ENCODE measurements at regions not wholly inside any gene's neighbourhood (a gene's known extent, or its start where the extent isn't known, plus 50 kb on each side); places are given as distances from the start of the nearest gene placed in this dataset.

- Mint-ChIP-seq H3K4me3 (ENCODE audit: unreplicated experiment) (no peak overlapping the region), H3K4me1 (ENCODE audit: low read depth, unreplicated experiment) (no peaks in the 10 kb centered on the region), H3K36me3 (ENCODE audit: insufficient read depth, unreplicated experiment) (no peaks in the 10 kb centered on the region), H3K27me3 (ENCODE audit: insufficient read depth, unreplicated experiment) (no peaks in the 10 kb centered on the region), H3K9me3 (ENCODE audit: unreplicated experiment) (no peaks in the 10 kb centered on the region), H3K27ac (ENCODE audit: unreplicated experiment) (no peak overlapping the region)
- intact Hi-C loops (cut with micrococcal nuclease; ENCODE audit: unreplicated experiment) = no loop called here
- no peak for TF ChIP-seq CTCF (IDR thresholded peaks at IDR 0.05; ENCODE audit: insufficient read depth in 1 of 2, low read depth in 1 of 2, low read length in 1 of 2, severe bottlenecking in 1 of 2, unreplicated experiment in 1 of 2)
- Histone ChIP-seq H3K27me3 (replicated peaks; ENCODE audit: control insufficient read depth, insufficient read depth, low read length) (no peaks in the 10 kb centered on the region), H3K36me3 (ENCODE audit: control insufficient read depth, insufficient read depth, low read length) (no peaks in the 10 kb centered on the region), H3K9me3 (no peaks in the 10 kb centered on the region), H3K4me1 (no peaks in the 10 kb centered on the region), H3K4me3 (ENCODE audit: low read depth, low read length) (no peak overlapping the region)
- no TSS peak for BruUV-seq (replicated peaks)
- no peak for DNase-seq
- ChIA-PET POLR2A (no interaction called here), CTCF (no interaction called here)
Observed at GRCh38 chr7:114343949-114344708, 70.5 kb upstream of the FOXP2 start.

- H3K36me3 ChIP-seq (ENCODE audit: control insufficient read depth, insufficient read depth, low read length) = no peaks in the 10 kb centered on the region
- H3K4me1 Mint-ChIP-seq (ENCODE audit: low read depth, unreplicated experiment) = no peaks in the 10 kb centered on the region
- CTCF ChIA-PET = no interaction called here
Observed at GRCh38 chr7:114342431-114343179, 72.0 kb upstream of the FOXP2 start.

GRCh38 chr7:114341648-114342047 lies 73.0 kb upstream of the FOXP2 start:
- H3K36me3 Mint-ChIP-seq (ENCODE audit: insufficient read depth, unreplicated experiment) = no peaks in the 10 kb centered on the region
- no peak for TF ChIP-seq CTCF (IDR thresholded peaks at IDR 0.05; ENCODE audit: insufficient read depth in 1 of 2, low read depth in 1 of 2, low read length in 1 of 2, severe bottlenecking in 1 of 2, unreplicated experiment in 1 of 2)
- no peaks in the 10 kb centered on the region for H3K27me3 Mint-ChIP-seq (ENCODE audit: insufficient read depth, unreplicated experiment)
- H3K4me3 ChIP-seq (ENCODE audit: low read depth, low read length) = no peak overlapping the region
- H3K36me3 ChIP-seq (ENCODE audit: control insufficient read depth, insufficient read depth, low read length) = no peaks in the 10 kb centered on the region
- H3K4me3 Mint-ChIP-seq (ENCODE audit: unreplicated experiment) = no peak overlapping the region
- CTCF ChIA-PET = no interaction called here
- no peak overlapping the region for H3K27ac Mint-ChIP-seq (ENCODE audit: unreplicated experiment)
- H3K9me3 Mint-ChIP-seq (ENCODE audit: unreplicated experiment) = no peaks in the 10 kb centered on the region
- H3K4me1 ChIP-seq = no peaks in the 10 kb centered on the region
- H3K4me1 Mint-ChIP-seq (ENCODE audit: low read depth, unreplicated experiment) = no peaks in the 10 kb centered on the region
- no peaks in the 10 kb centered on the region for H3K9me3 ChIP-seq
- intact Hi-C loops (cut with micrococcal nuclease; ENCODE audit: unreplicated experiment) = no loop called here
- POLR2A ChIA-PET = no interaction called here
- no peak for DNase-seq
- no peaks in the 10 kb centered on the region for H3K27me3 ChIP-seq (replicated peaks; ENCODE audit: control insufficient read depth, insufficient read depth, low read length)
- BruUV-seq (replicated peaks) = no TSS peak

More at GRCh38 chr7:114342431-114343179, 72.0 kb upstream of the FOXP2 start:
- H3K27me3 ChIP-seq (replicated peaks; ENCODE audit: control insufficient read depth, insufficient read depth, low read length) = no peaks in the 10 kb centered on the region
- no peak overlapping the region for H3K4me3 Mint-ChIP-seq (ENCODE audit: unreplicated experiment)
- POLR2A ChIA-PET = no interaction called here
- no peaks in the 10 kb centered on the region for H3K4me1 ChIP-seq
- no peaks in the 10 kb centered on the region for H3K36me3 Mint-ChIP-seq (ENCODE audit: insufficient read depth, unreplicated experiment)
- H3K9me3 ChIP-seq = no peaks in the 10 kb centered on the region
- no peak overlapping the region for H3K27ac Mint-ChIP-seq (ENCODE audit: unreplicated experiment)
- no peaks in the 10 kb centered on the region for H3K9me3 Mint-ChIP-seq (ENCODE audit: unreplicated experiment)
- TF ChIP-seq CTCF (IDR thresholded peaks at IDR 0.05; ENCODE audit: insufficient read depth in 1 of 2, low read depth in 1 of 2, low read length in 1 of 2, severe bottlenecking in 1 of 2, unreplicated experiment in 1 of 2) = no peak
- intact Hi-C loops (cut with micrococcal nuclease; ENCODE audit: unreplicated experiment) = no loop called here
- no peaks in the 10 kb centered on the region for H3K27me3 Mint-ChIP-seq (ENCODE audit: insufficient read depth, unreplicated experiment)
- H3K4me3 ChIP-seq (ENCODE audit: low read depth, low read length) = no peak overlapping the region
- no peak for DNase-seq
- BruUV-seq (replicated peaks) = no TSS peak

All from Caco-2 (cell line).